HG03139 (cell line): ENCODE measurements at regions not wholly inside any gene's neighbourhood (a gene's known extent, or its start where the extent isn't known, plus 50 kb on each side); places are given as distances from the start of the nearest gene placed in this dataset.
"Not testable (repeated sequence)": the region's sequence is repeated elsewhere in the genome, so short reads cannot be mapped to it uniquely, and the experiment has no call there.

Experiments
- ATAC-seq: cut with Tn5 transposase; IDR thresholded peaks from one replicate; pipeline ENCODE4 v1.9.1; 2021; ENCODE audit not compliant: unreplicated experiment

- ATAC-seq = no peak
Measured at GRCh38 chr4:188372058-188372457, 232.8 kb downstream of the TRIML1 start.

- ATAC-seq = no peak
Measured at GRCh38 chr4:188372829-188373228, 233.6 kb downstream of the TRIML1 start.

- ATAC-seq = no peak
Measured at GRCh38 chr4:188374871-188375270, 235.6 kb downstream of the TRIML1 start.

- ATAC-seq = no peak
Measured at GRCh38 chr4:188377816-188378215, 238.6 kb downstream of the TRIML1 start.

GRCh38 chr4:188383180-188383579 is 243.9 kb downstream of the TRIML1 start:
- ATAC-seq = no peak

GRCh38 chr4:188387179-188387791 is 248.0 kb downstream of the TRIML1 start:
- ATAC-seq = no peak

GRCh38 chr4:188391349-188391748 is 252.1 kb downstream of the TRIML1 start:
- not testable (repeated sequence) for ATAC-seq

GRCh38 chr4:188396037-188396436 is 256.8 kb downstream of the TRIML1 start:
- no peak for ATAC-seq

GRCh38 chr4:188399834-188400233 is 260.6 kb downstream of the TRIML1 start:
- no peak for ATAC-seq

- ATAC-seq = no peak
Measured at GRCh38 chr4:188400451-188400850, 261.2 kb downstream of the TRIML1 start.

- no peak for ATAC-seq
Measured at GRCh38 chr4:188403272-188403671, 264.0 kb downstream of the TRIML1 start.

GRCh38 chr4:188405071-188405835 is 266.0 kb downstream of the TRIML1 start:
- not testable (repeated sequence) for ATAC-seq

- ATAC-seq = no peak
Measured at GRCh38 chr4:188408244-188409030, 269.2 kb downstream of the TRIML1 start.

- ATAC-seq = no peak
Measured at GRCh38 chr4:188409851-188410250, 270.6 kb downstream of the TRIML1 start.

- ATAC-seq = no peak
Measured at GRCh38 chr4:188411805-188412204, 272.6 kb downstream of the TRIML1 start.

GRCh38 chr4:188412499-188412898 is 273.3 kb downstream of the TRIML1 start:
- no peak for ATAC-seq

GRCh38 chr4:188414441-188414840 is 275.2 kb downstream of the TRIML1 start:
- no peak for ATAC-seq

GRCh38 chr4:188417181-188417580 is 277.9 kb downstream of the TRIML1 start:
- ATAC-seq = no peak

GRCh38 chr4:188423039-188423438 is 283.8 kb downstream of the TRIML1 start:
- ATAC-seq = no peak

- ATAC-seq = no peak
Measured at GRCh38 chr4:188428935-188429334, 289.7 kb downstream of the TRIML1 start.

GRCh38 chr4:188429965-188430364 is 290.7 kb downstream of the TRIML1 start:
- ATAC-seq = no peak

- no peak for ATAC-seq
Measured at GRCh38 chr4:188430384-188430783, 291.1 kb downstream of the TRIML1 start.
